ENCODE measurements at regions not wholly inside any gene's neighbourhood (a gene's known extent, or its start where the extent isn't known, plus 50 kb on each side); places are given as distances from the start of the nearest gene placed in this dataset.
A peak's percentile ranks its signal among the peaks of the same experiment; 100 is the strongest.

DNA sequence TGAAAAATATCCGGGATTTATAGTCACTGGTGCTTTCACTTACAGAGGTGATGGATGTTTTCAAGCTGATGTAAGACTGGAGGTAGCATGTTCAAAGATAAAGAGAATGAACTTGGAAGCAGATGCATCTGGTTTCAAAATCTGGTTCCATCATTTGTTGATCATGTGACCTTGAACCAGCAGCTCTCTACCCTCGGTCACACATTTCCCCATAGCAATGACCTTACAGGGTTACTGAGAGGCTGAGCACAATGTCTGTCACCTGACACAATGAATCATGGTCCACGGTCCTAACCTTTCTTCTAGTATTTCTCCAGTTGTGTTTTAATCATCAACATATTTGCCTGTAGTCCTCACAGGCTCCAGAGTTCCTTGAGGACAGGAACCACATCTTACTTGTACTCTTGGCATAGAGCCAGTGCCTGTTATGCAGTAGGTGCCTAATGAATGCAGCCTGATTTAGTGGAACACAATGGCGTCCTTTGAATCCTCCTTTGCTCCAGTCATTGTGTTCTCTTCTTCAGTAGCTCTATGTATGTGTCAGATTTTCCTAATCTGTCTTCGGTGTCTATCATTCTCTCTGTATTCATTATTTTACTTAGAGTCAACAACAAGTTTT is 667.3 kb downstream of the PTPRU start:
- no peak for DNase-seq

GRCh38 chr1:29901624-29902325 is 665.5 kb downstream of the PTPRU start:
- no peak for DNase-seq

DNA sequence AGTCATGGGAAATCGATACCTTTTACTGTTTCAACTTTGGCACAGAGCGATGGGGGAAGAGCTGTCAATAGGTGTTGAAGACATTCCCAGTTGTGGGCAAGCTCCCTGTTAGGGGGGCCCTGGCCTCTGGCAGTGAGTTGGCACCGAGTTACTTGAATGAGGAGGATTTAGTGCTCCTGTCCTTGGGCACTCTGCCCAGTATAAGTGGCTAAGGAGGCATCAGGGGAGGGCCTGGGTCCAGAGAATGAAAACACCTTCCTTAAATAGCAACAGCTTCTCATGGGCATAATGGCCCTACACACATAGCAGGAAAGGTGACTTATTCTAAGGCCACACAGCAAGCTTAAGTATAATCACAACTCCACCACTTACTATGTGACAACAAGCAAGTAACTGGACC is 664.4 kb downstream of the PTPRU start:
- DNase-seq: no peak

GRCh38 chr1:29900104-29900679 is 663.9 kb downstream of the PTPRU start:
- DNase-seq: no peak

DNA sequence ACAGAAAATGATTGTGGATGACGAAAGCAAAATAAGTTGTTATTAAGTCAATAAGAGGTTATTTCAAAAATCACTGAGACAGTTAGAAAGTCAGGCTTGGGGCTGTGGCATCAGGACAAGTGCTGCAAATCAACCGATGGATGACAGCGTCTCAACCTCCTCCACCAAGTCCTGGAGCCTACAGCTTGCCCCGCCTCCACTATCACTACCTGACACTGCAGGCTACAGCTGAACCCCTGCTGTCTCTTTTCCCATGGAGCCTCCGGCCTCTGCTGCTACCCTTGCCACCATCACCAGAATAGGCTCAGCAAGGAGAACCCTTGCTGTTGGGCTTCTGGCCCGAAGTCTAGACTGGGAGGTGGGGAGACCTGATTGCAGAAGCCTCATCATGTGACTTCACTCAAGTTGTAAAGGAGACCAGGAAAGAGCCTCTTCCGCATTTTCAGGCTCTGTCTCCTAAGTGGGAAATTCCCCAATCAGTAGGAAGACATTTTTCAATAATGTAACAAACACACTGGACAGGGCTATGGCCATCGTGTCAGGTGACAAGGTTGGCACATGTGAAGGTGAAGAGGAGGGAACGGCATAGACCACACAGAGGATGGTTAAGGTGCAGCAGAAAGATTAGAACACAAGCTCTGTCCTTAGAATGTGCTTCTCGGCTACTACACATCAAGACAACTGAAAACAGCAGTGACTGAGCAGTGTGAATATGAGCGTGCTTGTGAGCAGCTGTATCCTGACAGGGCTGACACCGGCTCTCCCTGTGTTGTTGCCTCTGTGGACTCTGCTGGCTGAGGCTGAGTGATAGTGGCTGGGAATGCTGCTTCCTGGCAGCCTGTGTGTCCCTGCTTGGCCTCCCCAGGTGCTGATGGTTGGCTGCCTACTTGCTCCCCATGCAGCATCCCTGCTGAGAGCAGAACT is 660.7 kb downstream of the PTPRU start:
- peak; percentile 14 for DNase-seq

GRCh38 chr1:29896300-29896699 is 660.0 kb downstream of the PTPRU start:
- DNase-seq: no peak

DNA sequence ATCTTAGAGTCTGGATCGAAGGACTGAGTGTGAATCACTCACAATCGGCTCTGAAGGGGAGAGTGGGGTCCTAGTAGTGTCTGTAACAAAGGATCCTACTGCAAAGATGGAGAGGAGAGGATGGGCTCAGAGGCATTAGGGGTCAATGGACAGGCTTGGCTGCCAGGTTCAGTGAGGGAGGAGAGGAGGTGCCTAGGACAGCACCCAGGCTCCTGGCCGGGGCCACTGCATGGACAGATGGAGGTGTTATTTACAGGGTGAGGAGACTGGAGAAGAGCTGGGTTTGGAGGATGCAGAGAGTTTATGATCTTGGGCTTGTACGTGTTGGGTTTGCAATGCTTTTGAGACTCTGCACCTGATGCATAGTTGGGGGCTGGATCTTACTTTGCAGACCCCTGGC is 658.9 kb downstream of the PTPRU start:
- no peak for DNase-seq

GRCh38 chr1:29894311-29894710 is 658.0 kb downstream of the PTPRU start:
- DNase-seq: no peak

DNA sequence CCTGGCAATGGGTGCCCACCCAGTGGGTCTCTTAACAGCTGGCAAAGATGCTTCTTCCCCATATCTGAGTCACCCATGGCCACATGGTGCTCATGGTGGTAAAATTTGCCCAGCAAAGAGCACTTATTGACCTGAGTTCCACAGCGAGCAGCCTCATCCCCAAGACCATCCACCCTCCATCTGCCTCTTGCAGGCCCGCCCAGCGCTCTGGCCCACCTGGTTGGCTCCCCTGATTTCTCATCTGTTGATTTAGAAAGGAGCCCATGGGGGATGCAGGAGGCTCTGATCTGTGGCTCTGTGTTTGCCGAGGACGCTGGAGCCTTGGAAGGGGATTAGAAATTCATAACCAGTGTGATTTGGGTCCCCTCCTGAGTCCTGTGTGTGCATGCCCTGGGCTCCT is 657.5 kb downstream of the PTPRU start:
- DNase-seq: no peak

DNA sequence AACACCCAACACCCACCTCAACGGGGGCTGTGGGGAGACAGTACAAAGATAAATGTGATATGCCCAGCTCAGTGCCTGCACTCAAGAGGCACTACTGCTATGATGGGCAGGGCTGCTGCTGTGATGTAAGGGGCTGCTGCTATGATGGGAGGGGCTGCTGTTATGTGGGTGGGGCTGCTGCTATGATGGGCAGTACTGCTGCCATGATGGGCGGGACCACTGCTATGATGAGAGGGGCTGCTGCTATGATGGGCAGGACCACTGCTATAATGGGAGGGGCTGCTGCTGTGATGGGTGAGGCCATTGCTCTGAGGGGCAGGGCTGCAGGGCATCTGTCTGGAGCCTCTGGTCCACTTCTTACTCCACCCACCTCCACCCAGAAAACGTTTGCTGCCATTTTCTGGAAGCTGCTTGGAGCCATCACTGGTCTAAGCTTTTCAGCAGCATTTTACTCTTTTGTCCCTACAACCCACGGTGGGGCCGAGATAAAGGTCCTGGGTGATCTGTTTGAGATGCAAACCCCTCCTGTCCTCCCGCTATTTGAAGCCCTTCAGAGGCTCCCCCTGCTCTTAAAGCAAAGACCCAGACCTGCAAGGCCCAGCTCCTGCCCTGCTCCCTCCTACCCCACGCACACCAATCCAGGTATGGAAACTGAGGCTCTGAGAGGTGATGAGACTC is 656.9 kb downstream of the PTPRU start:
- no peak for DNase-seq

- DNase-seq: no peak
Observed at GRCh38 chr1:29892247-29892646, 655.9 kb downstream of the PTPRU start.

GRCh38 chr1:29890201-29890959 is 654.1 kb downstream of the PTPRU start:
- DNase-seq: no peak

DNA sequence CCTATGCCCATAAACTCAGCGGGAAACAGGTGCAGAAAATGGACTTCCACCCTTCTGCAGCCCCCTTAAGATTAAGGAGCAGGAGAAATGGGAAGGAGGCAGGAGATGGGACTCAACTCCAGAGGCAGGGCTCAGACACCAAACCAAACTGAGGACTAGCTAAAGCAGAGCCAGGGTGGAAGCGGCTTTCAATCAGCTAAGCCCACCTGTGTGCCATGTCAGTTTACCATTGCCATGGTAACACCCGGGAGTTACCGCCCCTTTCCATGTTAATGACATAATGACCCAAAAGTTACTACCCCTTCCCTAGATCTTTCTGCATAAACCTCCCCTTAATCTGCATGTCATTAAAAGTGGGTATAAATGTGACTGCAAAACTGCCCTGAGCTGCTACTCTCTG is 653.5 kb downstream of the PTPRU start:
- DNase-seq: no peak

GRCh38 chr1:29884740-29885139 is 648.4 kb downstream of the PTPRU start:
- DNase-seq: no peak

GRCh38 chr1:29883986-29884385 is 647.7 kb downstream of the PTPRU start:
- DNase-seq: no peak

- no peak for DNase-seq
Observed at GRCh38 chr1:29883411-29883832, 647.1 kb downstream of the PTPRU start.

DNA sequence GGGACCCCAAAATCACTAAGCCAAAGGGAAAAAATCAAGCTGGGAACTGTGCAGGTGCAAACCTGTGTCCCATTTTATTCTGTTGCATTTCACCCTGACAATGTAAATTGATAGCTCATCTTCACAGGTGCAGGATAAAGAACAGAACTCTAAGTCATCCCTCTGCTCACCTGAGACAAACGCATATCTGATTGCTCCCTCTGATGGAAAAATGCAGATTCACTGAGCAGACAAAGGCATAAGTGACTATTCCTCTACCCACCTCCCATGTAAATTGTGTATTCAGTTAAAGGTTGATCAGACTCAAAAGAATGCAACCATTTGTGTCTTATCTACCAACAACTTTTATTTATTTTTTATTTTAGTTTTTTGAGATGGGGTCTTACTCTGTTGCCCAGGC is 644.2 kb downstream of the PTPRU start:
- no peak for DNase-seq

GRCh38 chr1:29879217-29879616 is 642.9 kb downstream of the PTPRU start:
- no peak for DNase-seq

DNA sequence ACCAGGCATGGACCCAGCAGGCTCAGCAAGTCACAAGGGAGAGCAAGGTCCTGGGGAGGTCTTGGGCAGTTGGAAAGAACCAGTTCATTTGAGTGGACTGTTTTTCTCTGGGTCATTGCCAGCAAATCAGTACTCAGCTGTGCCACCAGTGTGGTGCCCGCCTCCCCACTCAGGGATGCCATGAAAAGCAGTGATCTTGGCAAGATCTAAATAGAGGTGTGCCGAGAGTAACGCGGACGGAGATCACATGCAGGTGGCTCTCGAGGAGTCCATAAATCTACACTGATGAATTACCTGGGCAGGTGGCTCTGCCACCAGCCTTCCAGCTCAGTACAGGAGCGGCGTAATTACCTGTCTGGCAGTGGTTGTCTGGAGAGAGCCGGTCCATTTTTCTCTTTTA is 642.2 kb downstream of the PTPRU start:
- no peak for DNase-seq

DNA sequence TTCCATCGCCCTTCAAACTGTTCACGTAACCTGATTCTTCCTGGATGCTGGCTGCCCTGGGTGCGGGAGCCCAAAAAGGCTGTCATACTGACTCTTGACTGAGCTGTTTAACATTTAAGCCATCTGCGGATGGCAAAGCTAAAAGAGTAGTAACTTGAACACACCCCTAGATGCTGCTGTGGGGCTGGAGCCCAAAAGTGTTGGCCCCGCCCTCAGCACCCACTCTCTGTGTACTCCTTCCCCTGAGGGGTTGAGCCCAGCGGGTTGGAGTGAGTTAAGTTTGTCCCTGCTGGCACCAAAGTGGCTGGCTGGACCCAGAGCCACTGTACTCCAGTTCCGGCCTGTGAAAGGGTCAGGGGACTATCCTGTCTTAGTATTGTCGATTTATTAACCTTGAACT is 640.6 kb downstream of the PTPRU start:
- no peak for DNase-seq

DNA sequence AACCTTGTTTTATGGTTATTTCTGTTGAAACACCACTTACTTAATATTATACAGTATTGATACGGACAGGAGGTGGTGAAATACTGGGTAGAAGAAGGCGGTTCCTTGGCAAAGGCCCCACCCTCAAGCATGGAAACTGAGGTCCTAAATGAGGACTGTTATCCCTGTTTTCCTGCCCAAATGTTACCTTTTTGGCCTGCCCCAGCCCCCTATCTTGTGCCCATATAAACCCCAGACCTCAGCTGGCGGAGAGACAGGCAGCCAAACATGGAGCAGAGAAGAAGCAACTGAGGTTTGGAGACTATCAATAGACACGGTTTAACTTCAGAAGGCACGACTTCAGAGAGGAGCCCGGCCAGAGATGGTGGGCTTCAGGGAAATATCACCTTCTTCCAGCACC is 640.1 kb downstream of the PTPRU start:
- DNase-seq: no peak

- DNase-seq: peak; percentile 46
Observed at GRCh38 chr1:29875557-29876028, 639.3 kb downstream of the PTPRU start.
